ENCODE measurements at regions not wholly inside any gene's neighbourhood (a gene's known extent, or its start where the extent isn't known, plus 50 kb on each side); places are given as distances from the start of the nearest gene placed in this dataset.
"Not testable (repeated sequence)": the region's sequence is repeated elsewhere in the genome, so short reads cannot be mapped to it uniquely, and the experiment has no call there.

DNA sequence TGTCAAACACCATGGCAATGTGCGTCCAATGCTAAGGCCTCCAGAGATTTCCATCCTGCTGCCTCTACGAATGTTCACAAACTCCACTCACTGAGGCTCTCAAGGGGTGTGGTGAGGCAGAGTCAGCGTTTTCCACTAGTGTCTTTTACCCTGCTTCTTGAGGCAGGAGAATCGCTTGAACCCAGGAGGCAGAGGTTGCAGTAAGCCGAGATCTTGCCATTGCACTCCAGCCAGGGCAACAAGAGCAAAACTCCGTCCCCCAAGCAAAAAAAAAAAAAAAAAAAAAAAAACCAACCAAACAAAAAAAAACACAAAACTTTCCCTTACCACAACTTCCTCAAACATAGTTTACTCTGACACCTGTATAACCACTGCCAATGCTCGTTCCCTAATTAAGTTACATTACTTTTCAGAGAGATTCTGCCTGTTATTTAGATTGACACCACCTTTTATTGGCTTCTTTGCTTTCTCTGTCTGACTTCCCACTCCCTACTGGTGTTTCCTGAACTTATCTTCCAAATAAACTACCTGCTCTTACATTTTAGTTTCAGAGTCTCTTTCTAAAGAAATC, 102.1 kb upstream of the ZNF746 start:
- no peak for DNase-seq

DNA sequence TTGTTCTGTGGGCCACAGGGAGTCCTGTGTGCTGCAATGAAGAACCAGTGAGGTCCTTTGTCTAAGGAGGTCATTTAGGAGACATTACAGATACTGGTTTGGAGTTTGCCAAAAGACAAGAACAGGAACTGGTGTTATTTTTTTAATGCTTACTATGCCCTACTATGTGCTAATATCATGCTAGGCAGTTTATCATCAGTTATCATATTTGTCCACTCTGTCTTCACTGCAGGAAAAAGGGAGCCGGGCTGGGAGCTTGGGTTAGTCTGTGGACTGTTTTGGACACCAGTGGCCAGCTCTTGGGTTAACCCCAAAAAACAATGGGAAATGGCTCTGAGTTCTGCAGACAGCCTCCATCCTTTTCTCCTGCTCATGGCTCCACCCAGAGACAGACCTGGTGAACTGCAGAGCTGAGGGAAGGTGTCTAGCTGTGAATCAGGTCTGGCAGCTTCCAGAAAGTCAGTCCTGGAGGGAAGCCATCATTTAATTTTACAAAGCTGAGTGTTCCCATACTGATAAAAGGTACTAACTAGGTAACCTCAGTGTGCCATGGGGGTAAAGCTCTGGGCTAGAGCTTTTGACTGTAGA, 101.2 kb upstream of the ZNF746 start:
- DNase-seq, result no peak

DNA sequence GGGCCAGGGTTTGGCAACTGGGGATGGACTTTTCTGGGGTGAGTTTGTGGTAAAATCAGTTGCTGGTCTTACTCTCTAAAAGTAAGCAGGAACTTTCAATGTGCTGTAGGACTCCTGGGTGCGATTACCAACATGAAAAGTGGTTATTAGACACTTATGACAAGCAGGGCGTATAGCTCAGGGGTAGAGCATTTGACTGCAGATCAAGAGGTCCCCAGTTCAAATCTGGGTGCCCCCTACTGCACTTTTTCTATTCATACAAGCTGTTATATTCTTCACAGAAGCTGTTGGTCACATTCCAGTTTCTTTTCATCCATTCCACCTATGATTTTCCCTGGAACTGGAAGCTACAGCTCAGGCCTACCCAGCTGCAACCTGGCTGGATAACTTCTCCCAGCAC, 100.2 kb upstream of the ZNF746 start:
- not testable (repeated sequence) for DNase-seq

DNA sequence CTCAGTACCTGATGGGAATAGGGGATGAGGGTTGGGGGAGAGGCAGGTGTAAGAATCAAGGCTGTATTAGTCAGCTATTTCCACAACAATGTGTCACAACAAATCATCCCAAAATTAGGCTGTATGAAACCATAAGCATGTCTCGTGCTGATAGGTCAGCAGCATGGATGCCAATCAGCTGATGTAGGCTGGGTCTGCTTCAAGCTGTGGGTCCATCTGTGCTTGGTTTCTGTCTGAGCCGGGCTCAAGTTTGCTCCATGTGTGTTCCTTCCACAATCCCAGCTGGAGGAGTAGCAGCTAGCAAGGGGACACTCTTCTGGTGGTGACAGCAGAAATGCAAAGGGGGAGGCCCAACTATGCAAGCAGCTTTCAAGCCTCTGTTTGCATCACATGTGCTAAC, 97.9 kb upstream of the ZNF746 start:
- no peak for DNase-seq

DNA sequence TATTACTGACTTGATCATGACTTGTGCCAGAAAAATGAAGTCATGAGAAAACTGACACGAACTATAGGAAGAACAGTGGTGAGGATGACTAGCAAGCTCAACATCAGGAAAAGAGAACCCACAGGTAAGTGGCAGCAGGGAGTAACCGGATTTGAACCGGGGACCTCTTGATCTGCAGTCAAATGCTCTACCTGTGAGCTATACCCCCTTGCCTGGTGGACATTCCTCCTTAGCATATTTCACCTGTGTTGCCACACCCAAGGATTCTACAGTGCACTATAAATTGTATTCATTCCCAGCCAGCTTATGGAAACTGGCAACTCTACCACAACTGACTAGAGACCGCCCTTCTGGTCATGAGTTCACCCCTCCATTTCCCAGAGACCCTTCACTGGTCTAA, 97.5 kb upstream of the ZNF746 start:
- no peak for DNase-seq

DNA sequence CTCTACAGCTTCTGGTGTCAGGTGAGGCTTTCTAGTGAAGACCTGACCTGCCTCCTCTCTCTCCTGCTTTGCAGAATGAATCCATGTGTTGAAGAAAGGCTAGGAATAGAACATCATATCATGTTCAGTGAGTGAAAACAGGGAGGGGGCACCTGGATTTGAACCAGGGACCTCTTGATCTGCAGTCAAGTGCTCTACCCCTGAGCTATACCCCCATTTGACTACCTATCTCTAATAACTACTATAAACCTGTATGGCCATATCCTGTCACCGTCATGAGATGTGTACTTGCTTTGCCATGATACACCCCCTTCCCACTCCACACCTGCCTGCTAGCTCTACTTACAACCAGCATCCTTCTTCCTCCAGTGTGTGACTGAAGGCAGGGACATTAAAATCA, 91.3 kb upstream of the ZNF746 start:
- no peak for DNase-seq

DNA sequence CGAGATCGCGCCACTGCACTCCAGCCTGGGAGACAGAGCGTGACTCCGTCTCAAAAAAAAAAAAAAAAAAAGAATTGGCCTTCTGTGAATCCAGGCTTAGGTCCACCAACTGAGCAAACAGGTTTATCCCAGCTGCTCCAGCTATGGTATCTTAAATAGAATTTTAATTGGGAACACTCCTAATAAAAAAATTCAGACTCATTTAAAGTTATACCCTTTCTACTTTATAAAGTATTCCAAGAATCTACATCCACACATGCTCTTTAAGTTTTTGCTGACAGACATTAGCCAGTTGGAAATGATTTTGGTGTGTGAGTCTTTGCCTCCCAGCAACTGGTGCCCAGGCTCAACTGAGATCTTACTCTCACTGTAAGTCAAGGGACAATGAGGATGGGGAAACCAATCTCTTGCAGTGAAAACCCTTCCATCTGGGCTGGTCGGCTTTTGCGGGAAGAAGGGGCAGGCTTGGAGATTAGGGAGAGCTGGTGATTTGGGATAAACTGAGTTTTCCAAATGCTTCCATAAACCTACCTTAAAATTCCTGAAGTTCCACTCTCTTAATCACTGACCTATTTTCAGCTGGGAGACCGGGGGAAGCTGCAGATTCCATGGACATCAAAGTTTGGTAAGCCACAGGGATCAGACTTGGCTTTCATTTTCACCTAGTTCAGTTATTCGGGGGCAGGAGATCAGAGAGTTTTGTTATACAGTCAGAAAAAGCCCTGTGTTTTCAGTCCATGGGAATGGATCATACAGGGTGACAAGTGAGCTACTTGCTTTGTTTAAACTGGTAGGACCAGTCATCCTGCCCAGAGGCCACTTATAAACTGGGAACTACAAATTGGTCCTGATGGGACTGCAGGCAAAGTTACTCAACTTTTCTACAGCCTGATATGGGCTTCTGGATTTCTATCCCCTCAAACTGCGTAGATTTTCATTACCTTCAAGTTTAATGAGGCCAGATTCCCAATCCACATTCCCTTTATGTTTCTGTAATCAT, 89.3 kb upstream of the ZNF746 start:
- DNase-seq, result no peak

DNA sequence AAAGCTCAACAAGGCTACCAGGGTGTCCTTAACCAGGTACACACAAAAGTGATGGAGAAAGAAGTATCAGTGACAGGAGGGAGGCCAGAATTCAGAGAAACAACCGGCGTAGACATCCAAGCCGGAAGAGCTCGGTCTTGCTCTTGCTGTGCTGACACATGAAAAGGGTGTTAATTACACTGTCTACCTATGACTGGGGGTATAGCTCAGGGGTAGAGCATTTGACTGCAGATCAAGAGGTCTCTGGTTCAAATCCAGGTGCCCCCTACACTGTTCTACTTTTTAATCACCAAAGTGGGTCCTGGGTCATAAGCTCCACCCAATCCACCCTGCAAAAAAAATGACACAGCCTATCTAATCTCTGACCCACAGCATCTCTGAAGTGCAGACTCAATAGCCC, 86.9 kb upstream of the ZNF746 start:
- no peak for DNase-seq

DNA sequence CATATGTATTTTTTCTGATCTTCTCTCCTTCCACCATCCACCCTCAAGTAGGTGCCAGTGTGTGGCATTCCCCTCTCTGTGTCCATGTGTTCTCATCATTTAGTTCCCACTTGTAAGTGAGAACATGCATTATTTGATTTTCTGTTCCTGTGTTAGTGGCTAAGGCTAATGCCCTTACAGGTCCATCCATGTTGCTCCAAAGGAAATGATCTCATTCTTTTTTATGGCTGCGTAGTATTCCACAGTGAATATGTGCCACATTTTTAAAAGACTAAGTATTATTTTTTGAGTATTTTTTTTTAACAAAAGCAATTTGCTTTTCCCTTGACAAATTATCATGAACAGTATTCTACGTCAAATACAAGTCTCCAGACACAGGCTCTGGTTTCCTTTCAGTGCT, 86.4 kb upstream of the ZNF746 start:
- no peak for DNase-seq

DNA sequence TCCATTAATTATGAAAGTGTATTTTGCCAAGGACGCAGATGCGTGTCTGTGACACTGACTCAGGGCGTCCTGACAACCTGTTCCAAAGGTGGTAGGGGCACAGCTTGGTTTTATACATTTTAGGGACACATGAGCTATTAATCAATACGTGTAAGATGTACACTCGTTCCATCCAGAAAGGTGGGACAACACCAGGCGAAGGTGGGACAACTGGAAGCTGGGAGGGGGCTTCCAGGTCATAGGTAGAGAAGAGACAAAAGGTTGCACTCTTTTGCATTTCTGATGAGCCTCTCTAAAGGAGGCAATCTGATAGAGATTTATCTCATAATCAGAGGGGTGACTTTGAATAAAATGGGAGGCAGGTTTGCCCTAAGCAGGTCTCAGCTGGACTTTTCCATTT, 82.7 kb upstream of the ZNF746 start:
- DNase-seq, result no peak

DNA sequence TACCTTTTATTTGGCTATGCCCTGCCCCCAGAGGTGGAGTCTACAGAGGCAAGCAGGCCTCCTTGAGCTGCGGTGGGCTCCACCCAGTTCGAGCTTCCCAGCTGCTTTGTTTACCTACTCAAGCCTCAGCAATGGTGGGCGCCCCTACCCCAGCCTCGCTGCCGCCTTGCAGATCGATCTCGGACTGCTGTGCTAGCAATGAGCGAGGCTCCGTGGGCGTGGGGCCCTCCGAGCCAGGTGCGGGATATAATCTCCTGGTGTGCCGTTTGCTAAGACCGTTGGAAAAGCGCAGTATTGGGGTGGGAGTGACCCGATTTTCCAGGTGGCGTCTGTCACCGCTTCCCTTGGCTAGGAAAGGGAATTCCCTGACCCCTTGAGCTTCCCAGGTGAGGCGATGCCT, 81.8 kb upstream of the ZNF746 start:
- DNase-seq, result not testable (repeated sequence)

DNA sequence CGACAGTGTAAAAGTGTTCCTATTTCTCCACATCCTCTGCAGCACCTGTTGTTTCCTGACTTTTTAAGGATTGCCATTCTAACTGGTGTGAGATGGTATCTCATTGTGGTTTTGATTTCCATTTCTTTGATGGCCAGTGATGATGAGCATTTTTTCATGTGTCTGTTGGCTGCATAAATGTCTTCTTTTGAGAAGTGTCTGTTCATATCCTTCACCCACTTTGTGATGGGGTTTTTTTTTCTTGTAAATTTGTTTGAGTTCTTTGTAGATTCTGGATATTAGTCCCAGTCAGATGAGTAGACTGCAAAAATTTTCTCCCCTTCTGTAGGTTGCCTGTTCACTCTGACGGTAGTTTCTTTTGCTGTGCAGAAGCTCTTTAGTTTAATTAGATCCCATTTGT, 76.8 kb upstream of the ZNF746 start:
- DNase-seq, result not testable (repeated sequence)

DNA sequence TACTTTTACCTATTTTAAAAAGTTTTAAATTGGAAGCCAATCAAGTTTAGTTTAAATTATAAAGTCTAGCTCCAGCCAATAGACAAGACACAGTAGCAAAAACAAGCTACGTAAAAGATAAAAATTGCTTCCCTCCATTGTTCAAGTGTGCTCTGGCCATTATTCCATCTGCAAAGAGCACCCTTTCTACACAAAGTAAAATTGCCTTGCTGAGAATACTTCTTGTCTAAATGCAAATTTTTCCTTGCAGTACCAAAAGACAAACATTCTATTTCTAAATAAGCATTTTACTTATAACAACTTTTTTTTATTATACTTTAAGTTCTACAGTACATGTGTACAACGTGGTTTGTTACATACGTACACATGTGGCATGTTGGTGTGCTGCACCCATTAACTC, 75.9 kb upstream of the ZNF746 start:
- DNase-seq, result no peak

DNA sequence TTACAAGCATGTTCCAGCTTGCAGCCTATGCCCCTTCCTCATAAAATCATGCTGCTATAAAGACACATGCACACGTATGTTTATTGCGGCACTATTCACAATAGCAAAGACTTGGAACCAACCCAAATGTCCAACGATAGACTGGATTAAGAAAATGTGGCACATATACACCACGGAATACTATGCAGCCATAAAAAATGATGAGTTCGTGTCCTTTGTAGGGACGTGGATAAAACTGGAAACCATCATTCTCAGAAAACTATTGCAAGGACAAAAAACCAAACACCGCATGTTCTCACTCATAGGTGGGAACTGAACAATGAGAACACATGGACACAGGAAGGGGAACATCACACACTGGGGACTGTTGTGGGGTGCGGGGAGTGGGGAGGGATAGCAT, 75.3 kb upstream of the ZNF746 start:
- not testable (repeated sequence) for DNase-seq

DNA sequence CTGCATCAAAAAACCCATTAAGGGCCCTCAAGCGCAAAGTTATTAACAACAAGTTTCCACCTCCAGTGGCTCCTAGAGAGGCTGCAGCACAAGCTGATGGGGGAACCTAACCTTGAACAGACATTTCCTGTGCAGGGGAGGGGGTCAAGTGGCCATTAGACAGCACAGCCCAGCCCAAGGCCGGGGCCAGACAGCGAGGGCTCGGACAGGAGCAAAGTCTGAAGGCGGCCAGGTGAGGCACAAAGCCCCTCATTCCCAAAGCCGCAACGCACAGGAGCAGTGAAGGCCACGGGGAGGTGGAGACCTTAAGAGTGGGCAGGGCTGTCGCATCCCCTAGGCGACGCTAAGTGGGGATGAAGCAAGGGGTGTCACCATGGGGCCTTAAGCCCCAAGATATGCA, 73.2 kb upstream of the ZNF746 start:
- no peak for DNase-seq

DNA sequence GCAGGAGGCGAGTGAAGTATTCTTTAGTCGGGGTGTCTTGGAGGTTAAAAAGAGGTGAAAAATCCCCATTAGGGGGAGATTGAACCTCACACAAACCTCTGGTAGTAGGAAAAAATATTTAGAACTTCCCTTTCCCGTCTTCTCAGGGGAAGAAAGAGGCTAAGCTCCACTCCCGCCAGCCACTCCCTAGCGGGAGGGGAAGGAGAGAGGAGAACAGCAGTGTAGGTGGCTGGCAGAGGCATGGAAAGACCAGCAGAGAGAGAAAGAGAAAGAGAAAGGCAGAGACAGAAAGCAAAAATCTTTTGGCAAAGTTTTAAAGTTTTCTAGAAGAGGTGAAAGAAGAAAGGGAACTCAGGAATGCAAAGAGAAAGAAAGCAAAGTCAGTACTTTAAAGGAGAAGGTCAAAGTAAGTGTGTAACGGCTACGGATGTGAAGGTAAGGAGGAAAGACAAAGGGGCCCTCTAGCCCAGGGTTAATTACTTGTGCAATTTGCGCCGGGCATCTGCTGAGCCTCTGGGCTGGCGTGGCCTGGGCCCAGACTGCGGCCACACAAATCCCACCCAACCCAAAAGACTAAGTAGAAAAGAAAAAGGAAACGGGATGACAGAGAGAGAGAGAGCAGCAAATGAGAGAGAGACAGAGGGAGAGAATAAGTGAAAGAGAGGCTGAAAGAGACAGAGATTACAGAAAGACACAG, 72.3 kb upstream of the ZNF746 start:
- DNase-seq, result no peak

DNA sequence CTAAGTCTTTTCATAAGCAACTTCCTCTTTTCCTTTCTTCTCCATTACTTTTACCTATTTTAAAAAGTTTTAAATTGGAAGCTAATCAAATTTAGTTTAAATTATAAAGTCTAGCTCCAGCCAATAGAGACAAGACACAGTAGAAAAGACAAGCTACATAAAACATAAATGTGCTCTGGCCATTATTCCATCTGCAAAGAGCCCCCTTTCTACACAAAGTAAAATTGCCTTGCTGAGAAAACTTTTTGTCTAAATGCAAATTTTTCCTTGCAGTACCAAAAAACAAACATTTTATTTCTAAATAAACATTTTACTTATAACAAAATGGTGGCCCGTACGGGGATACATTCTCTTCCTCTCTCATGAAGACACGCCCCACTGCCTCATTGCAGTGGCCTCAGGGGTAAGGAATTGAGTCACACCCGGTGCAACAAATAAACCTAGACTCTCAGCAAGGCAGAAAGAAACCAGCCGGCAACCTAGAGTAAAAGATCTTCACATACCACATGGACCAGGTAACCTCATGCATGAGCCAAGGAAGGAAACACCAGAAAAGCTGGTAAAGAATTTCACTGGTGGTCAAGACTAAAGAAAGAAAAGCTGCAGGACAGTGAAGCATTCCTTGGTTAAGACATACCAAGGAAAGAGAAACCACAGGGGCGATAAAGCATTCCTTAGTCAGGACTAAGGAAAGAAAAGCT, 71.6 kb upstream of the ZNF746 start:
- DNase-seq, result no peak

DNA sequence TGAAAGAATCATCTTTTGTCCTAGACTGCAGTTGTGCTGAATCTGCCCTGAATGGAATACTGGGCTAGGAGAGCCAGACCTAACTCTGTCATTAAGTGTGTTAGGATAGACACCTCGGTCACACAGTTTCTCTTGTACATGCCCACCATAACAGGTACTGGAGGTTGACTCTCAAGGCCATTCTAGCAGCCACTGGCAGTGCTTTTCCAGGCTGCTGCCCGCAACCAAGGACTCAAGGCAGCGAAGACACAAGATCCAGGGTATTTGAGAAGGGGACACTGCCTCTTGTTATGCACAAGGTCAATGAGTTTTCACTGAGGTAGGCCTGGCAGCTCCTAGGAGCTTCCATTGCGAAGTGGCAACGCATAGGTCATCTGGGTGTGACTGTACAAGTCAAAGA, 70.6 kb upstream of the ZNF746 start:
- DNase-seq, result no peak

DNA sequence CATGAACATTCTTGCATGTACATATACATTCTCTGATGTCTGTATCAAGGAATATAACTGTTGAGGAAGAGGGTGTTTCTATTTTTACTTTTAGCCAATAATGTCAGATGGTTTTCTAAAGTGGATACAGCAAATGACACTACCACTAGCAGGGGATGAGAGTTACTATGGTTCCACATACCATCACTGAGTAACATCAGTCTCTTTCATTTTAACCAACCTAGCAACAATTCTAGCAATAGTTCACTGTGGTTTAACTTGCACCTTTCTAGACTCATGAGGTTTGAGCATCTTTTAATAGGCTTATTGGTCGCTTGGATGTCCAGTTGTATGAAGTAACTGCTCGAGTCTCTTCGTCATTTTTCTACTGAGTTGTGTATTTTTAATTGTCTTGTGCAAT, 68.5 kb upstream of the ZNF746 start:
- DNase-seq, result no peak

DNA sequence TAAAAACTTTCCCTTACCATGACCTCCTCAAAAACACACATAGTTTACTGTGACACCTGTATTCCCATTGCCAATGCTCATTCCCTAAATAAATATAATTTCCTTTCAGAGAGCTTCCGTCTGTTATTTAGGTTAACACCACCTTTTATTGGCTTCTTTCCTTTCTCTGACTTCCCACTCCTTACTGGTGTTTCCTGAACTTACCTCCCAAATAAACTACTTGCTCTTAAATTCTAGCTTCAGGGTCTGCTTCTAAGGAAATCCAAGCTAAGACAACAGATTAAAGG, 67.4 kb upstream of the ZNF746 start:
- DNase-seq, result no peak

DNA sequence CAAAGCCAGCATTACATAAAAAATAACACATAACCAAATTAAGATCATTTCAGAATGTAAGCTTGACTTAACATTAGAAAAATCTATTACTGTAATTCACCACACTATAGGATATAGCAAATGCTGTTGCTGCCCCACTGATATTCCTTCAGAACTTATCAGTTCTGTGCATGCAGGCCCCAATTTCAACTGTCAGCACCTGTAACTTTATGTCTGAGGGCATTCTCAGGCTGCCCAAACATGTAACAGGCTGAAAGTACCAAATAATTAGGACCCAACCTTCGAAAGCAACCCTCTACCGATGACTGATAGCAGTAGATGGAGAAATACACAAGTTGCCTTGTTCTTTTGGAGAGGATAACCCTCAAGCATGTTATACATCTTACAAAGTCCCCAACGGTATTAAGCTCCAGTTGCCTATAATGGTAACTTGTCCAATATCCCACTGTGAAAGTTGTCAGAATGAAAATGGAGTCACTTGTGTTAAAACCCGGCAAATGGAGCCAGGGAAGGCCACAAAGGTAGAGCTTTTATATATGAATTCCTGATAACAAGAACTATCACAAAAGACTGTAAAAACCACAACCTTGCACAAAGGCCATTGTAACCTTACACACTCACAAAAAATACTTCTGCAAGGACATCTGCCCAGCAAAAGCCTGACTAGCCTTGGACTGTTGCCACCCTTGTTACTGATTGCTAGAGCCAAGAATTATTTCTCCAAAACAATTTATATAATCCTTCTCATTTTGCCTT, 66.9 kb upstream of the ZNF746 start:
- DNase-seq, result no peak

DNA sequence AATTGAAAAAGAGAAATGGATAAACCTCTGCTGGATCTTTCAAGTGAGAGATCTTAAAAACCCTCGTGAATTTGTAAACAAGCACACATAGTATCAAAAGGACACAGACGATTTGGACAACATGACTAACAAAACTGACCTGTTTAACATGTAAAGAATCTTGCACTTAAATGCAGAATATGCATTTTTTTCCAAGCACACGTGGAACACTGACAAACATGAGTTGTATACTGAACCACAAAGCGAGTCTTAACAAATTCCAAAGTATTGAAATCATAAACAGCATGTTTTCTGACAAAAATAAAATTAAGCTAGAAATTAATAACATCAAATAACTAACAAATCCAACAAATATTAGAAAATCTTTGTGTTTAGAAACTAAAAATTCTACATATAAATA, 65.0 kb upstream of the ZNF746 start:
- DNase-seq, result no peak

Measured in right forelimb (tissue), 1 donor.